Mesendoderm (in vitro differentiated cells): ENCODE measurements at regions not wholly inside any gene's neighbourhood (a gene's known extent, or its start where the extent isn't known, plus 50 kb on each side); places are given as distances from the start of the nearest gene placed in this dataset.

Experiments
- DNase-seq: peaks from one replicate; pipeline ENCODE4 v3.0.0; 2013
- H2AK5ac ChIP-seq: 2 replicates; pipeline ENCODE4 v1.6.1; 2013; ENCODE audit warnings: low read length, inconsistent platforms
- H2BK120ac ChIP-seq: 2 replicates; pipeline ENCODE4 v1.6.1; 2013; ENCODE audit warnings: low read depth, mild to moderate bottlenecking, low read length, moderate library complexity, mixed read lengths
- H2BK15ac ChIP-seq: replicated peaks from 2 replicates; pipeline ENCODE4 v1.6.1; 2013; ENCODE audit warnings: low read depth, mild to moderate bottlenecking, moderate library complexity
- H2BK5ac ChIP-seq: 2 replicates; pipeline ENCODE4 v1.6.1; 2013; ENCODE audit warnings: low read length, inconsistent platforms
- H3K18ac ChIP-seq: 2 replicates; pipeline ENCODE4 v1.6.1; 2013; ENCODE audit warnings: mild to moderate bottlenecking, low read length, mixed read lengths
- H3K23ac ChIP-seq: one replicate; pipeline ENCODE4 v1.6.1; 2013; ENCODE audit warnings: low read length
- H3K27ac ChIP-seq: 2 replicates; pipeline ENCODE4 v1.5.1; 2013; ENCODE audit warnings: low read depth, mild to moderate bottlenecking, inconsistent platforms, low read length, moderate library complexity
- H3K27me3 ChIP-seq: 2 replicates; pipeline ENCODE4 v1.6.1; 2013; ENCODE audit warnings: low read length, control low read depth, mild to moderate bottlenecking, inconsistent platforms; ENCODE audit not compliant: insufficient read depth, poor library complexity
- H3K36me3 ChIP-seq: 2 replicates; pipeline ENCODE4 v1.6.1; 2013; ENCODE audit warnings: low read length, inconsistent platforms; ENCODE audit not compliant: control insufficient read depth, insufficient read depth
- H3K4ac ChIP-seq: one replicate; pipeline ENCODE4 v1.6.1; 2013; ENCODE audit warnings: low read depth, mild to moderate bottlenecking, low read length, moderate library complexity
- H3K4me1 ChIP-seq: 2 replicates; pipeline ENCODE4 v1.6.1; 2013; ENCODE audit warnings: low read depth, low read length, inconsistent platforms; ENCODE audit not compliant: control insufficient read depth
- H3K4me2 ChIP-seq: 2 replicates; pipeline ENCODE4 v1.6.1; 2013; ENCODE audit warnings: low read length
- H3K4me3 ChIP-seq: 2 replicates; pipeline ENCODE4 v1.5.1; 2013; ENCODE audit warnings: mild to moderate bottlenecking, low read length
- H3K56ac ChIP-seq: one replicate; pipeline ENCODE4 v1.6.1; 2013; ENCODE audit warnings: low read length
- H3K79me1 ChIP-seq: 2 replicates; pipeline ENCODE4 v1.6.1; 2013; ENCODE audit warnings: low read length, inconsistent platforms
- H3K79me2 ChIP-seq: 2 replicates; pipeline ENCODE4 v1.6.1; 2013; ENCODE audit warnings: mild to moderate bottlenecking, low read length; ENCODE audit not compliant: control insufficient read depth, insufficient read depth
- H3K9ac ChIP-seq: 2 replicates; pipeline ENCODE4 v1.6.1; 2013; ENCODE audit warnings: low read length, inconsistent platforms
- H4K5ac ChIP-seq: one replicate; pipeline ENCODE4 v1.6.1; 2013; ENCODE audit warnings: low read length
- H4K8ac ChIP-seq: one replicate; pipeline ENCODE4 v1.6.1; 2013; ENCODE audit warnings: low read depth, mild to moderate bottlenecking, control low read depth, low read length, moderate library complexity
- WGBS: extraction: QIAGEN DNeasy Blood & Tissue Kit; methylation state at CpG from one replicate; pipeline ENCODE4 v1.1.7; 2013; ENCODE audit warnings: low lambda C conversion rate, missing lambda C conversion rate; ENCODE audit not compliant: insufficient coverage; ENCODE audit errors: extremely low coverage; 5-methylcytosine and 5-hydroxymethylcytosine counted together

GRCh38 chrX:572538-573124 is 58.0 kb upstream of the SHOX start:
- WGBS: no CpG with 5 or more reads among the region's 12 CpGs
- no peak for DNase-seq
- no peak overlapping the region for H2BK120ac ChIP-seq
- H3K4me2 ChIP-seq: no peak overlapping the region
- no peak overlapping the region for H3K4me3 ChIP-seq
- H4K5ac ChIP-seq: no peak overlapping the region
- H3K18ac ChIP-seq: no peak overlapping the region
- no peak overlapping the region for H3K23ac ChIP-seq
- no peaks in the 10 kb centered on the region for H3K4me1 ChIP-seq
- H3K79me2 ChIP-seq: no peaks in the 10 kb centered on the region
- no peak overlapping the region for H3K9ac ChIP-seq
- H3K27ac ChIP-seq: no peak overlapping the region
- no peak overlapping the region for H3K56ac ChIP-seq
- H2AK5ac ChIP-seq: no peak overlapping the region
- no peaks in the 10 kb centered on the region for H3K79me1 ChIP-seq
- H4K8ac ChIP-seq: no peak overlapping the region
- H2BK5ac ChIP-seq: no peak overlapping the region
- H3K4ac ChIP-seq: no peak overlapping the region
- H3K36me3 ChIP-seq: no peaks in the 10 kb centered on the region
- H3K27me3 ChIP-seq: no peaks in the 10 kb centered on the region
- H2BK15ac ChIP-seq: no peak overlapping the region

- Histone ChIP-seq H3K79me1 (no peaks in the 10 kb centered on the region), H2AK5ac (no peak overlapping the region), H3K4ac (no peak overlapping the region), H3K9ac (no peak overlapping the region), H4K8ac (no peak overlapping the region), H3K36me3 (no peaks in the 10 kb centered on the region), H2BK15ac (no peak overlapping the region), H2BK120ac (no peak overlapping the region), H3K4me2 (no peak overlapping the region), H3K27me3 (no peaks in the 10 kb centered on the region), H3K18ac (no peak overlapping the region), H4K5ac (no peak overlapping the region), H3K4me1 (no peaks in the 10 kb centered on the region), H3K27ac (no peak overlapping the region), H3K4me3 (no peak overlapping the region), H3K56ac (no peak overlapping the region), H3K23ac (no peak overlapping the region), H2BK5ac (no peak overlapping the region), H3K79me2 (no peaks in the 10 kb centered on the region)
- no peak for DNase-seq
- WGBS: no CpG with 5 or more reads among the region's 14 CpGs
Observed at GRCh38 chrX:574251-574650, 56.3 kb upstream of the SHOX start.

- H4K8ac ChIP-seq: no peak overlapping the region
- no peak overlapping the region for H3K4ac ChIP-seq
- no peak overlapping the region for H2BK120ac ChIP-seq
- H3K9ac ChIP-seq: no peak overlapping the region
- no peak overlapping the region for H3K56ac ChIP-seq
- H3K27me3 ChIP-seq: no peaks in the 10 kb centered on the region
- DNase-seq: no peak
- no peaks in the 10 kb centered on the region for H3K79me1 ChIP-seq
- no peak overlapping the region for H3K4me3 ChIP-seq
- WGBS: no CpG with 5 or more reads among the region's 6 CpGs
- no peak overlapping the region for H2BK15ac ChIP-seq
- H4K5ac ChIP-seq: no peak overlapping the region
- H2BK5ac ChIP-seq: no peak overlapping the region
- H3K4me2 ChIP-seq: no peak overlapping the region
- H2AK5ac ChIP-seq: no peak overlapping the region
- H3K18ac ChIP-seq: no peak overlapping the region
- no peaks in the 10 kb centered on the region for H3K79me2 ChIP-seq
- H3K27ac ChIP-seq: no peak overlapping the region
- no peaks in the 10 kb centered on the region for H3K36me3 ChIP-seq
- no peaks in the 10 kb centered on the region for H3K4me1 ChIP-seq
- no peak overlapping the region for H3K23ac ChIP-seq
Observed at GRCh38 chrX:574830-575229, 55.8 kb upstream of the SHOX start.

GRCh38 chrX:576904-577560 is 53.6 kb upstream of the SHOX start:
- no peak overlapping the region for H2BK120ac ChIP-seq
- no peak overlapping the region for H4K8ac ChIP-seq
- H3K23ac ChIP-seq: no peak overlapping the region
- H3K4ac ChIP-seq: no peak overlapping the region
- no peak overlapping the region for H3K4me3 ChIP-seq
- H3K79me1 ChIP-seq: no peaks in the 10 kb centered on the region
- H3K36me3 ChIP-seq: no peaks in the 10 kb centered on the region
- no peak overlapping the region for H3K27ac ChIP-seq
- H3K79me2 ChIP-seq: no peaks in the 10 kb centered on the region
- no peak overlapping the region for H4K5ac ChIP-seq
- DNase-seq: no peak
- no peak overlapping the region for H2BK5ac ChIP-seq
- H3K18ac ChIP-seq: no peak overlapping the region
- no peak overlapping the region for H2BK15ac ChIP-seq
- H3K56ac ChIP-seq: no peak overlapping the region
- no peaks in the 10 kb centered on the region for H3K27me3 ChIP-seq
- H2AK5ac ChIP-seq: no peak overlapping the region
- H3K4me2 ChIP-seq: no peak overlapping the region
- no peak overlapping the region for H3K9ac ChIP-seq
- no peaks in the 10 kb centered on the region for H3K4me1 ChIP-seq
- 100% methylated on average over 1 of the region's 7 CpGs for WGBS

- H3K18ac ChIP-seq: no peak overlapping the region
- H4K8ac ChIP-seq: no peak overlapping the region
- H3K36me3 ChIP-seq: no peaks in the 10 kb centered on the region
- no peaks in the 10 kb centered on the region for H3K79me2 ChIP-seq
- H2BK15ac ChIP-seq: no peak overlapping the region
- no peak overlapping the region for H3K27ac ChIP-seq
- H2BK120ac ChIP-seq: no peak overlapping the region
- no peaks in the 10 kb centered on the region for H3K27me3 ChIP-seq
- no peak overlapping the region for H3K4me2 ChIP-seq
- no peak overlapping the region for H3K23ac ChIP-seq
- no peak overlapping the region for H2BK5ac ChIP-seq
- DNase-seq: no peak
- WGBS: no CpG with 5 or more reads among the region's 9 CpGs
- H3K4ac ChIP-seq: no peak overlapping the region
- no peak overlapping the region for H3K56ac ChIP-seq
- H3K79me1 ChIP-seq: no peaks in the 10 kb centered on the region
- H4K5ac ChIP-seq: no peak overlapping the region
- no peak overlapping the region for H2AK5ac ChIP-seq
- H3K9ac ChIP-seq: no peak overlapping the region
- no peaks in the 10 kb centered on the region for H3K4me1 ChIP-seq
- no peak overlapping the region for H3K4me3 ChIP-seq
Observed at GRCh38 chrX:578531-578930, 52.1 kb upstream of the SHOX start.

- no peak overlapping the region for H4K8ac ChIP-seq
- H2BK15ac ChIP-seq: no peak overlapping the region
- H3K27ac ChIP-seq: no peak overlapping the region
- H4K5ac ChIP-seq: no peak overlapping the region
- no peak overlapping the region for H3K56ac ChIP-seq
- H2BK5ac ChIP-seq: no peak overlapping the region
- no peak overlapping the region for H3K18ac ChIP-seq
- H3K79me1 ChIP-seq: no peaks in the 10 kb centered on the region
- WGBS: no CpG with 5 or more reads among the region's 7 CpGs
- H3K36me3 ChIP-seq: no peaks in the 10 kb centered on the region
- no peak overlapping the region for H2BK120ac ChIP-seq
- no peaks in the 10 kb centered on the region for H3K27me3 ChIP-seq
- no peak overlapping the region for H3K23ac ChIP-seq
- no peak for DNase-seq
- H3K79me2 ChIP-seq: no peaks in the 10 kb centered on the region
- no peak overlapping the region for H3K4ac ChIP-seq
- H3K4me2 ChIP-seq: no peak overlapping the region
- no peak overlapping the region for H2AK5ac ChIP-seq
- no peak overlapping the region for H3K9ac ChIP-seq
- H3K4me3 ChIP-seq: no peak overlapping the region
- H3K4me1 ChIP-seq: no peaks in the 10 kb centered on the region
Observed at GRCh38 chrX:580030-580429, 50.6 kb upstream of the SHOX start.
